ENCODE measurements at regions not wholly inside any gene's neighbourhood (a gene's known extent, or its start where the extent isn't known, plus 50 kb on each side); places are given as distances from the start of the nearest gene placed in this dataset.

GRCh38 chr6:169156108-169156792 is 97.4 kb downstream of the THBS2 start:
- TF ChIP-seq POLR2A (IDR thresholded peaks at IDR 0.05) (no peak), CTCF (IDR thresholded peaks at IDR 0.05) (no peak)
